ENCODE measurements at regions not wholly inside any gene's neighbourhood (a gene's known extent, or its start where the extent isn't known, plus 50 kb on each side); places are given as distances from the start of the nearest gene placed in this dataset.

GRCh38 chr20:16174311-16174710 is 398.9 kb downstream of the KIF16B start:
- no peak for DNase-seq

- no peak for DNase-seq
Measured at GRCh38 chr20:16173044-16173443, 400.2 kb downstream of the KIF16B start.

GRCh38 chr20:16171180-16171579 is 402.1 kb downstream of the KIF16B start:
- no peak for DNase-seq

- no peak for DNase-seq
Measured at GRCh38 chr20:16170406-16170971, 402.8 kb downstream of the KIF16B start.

- DNase-seq = no peak
Measured at GRCh38 chr20:16167423-16168130, 405.7 kb downstream of the KIF16B start.

GRCh38 chr20:16166737-16167136 is 406.5 kb downstream of the KIF16B start:
- no peak for DNase-seq

- DNase-seq = no peak
Measured at GRCh38 chr20:16158976-16159286, 414.3 kb downstream of the KIF16B start.

GRCh38 chr20:16158090-16158975 is 414.9 kb downstream of the KIF16B start:
- DNase-seq = no peak

GRCh38 chr20:16147916-16148315 is 425.3 kb downstream of the KIF16B start:
- no peak for DNase-seq

GRCh38 chr20:16147216-16147615 is 426.0 kb downstream of the KIF16B start:
- no peak for DNase-seq

- no peak for DNase-seq
Measured at GRCh38 chr20:16145919-16146318, 427.3 kb downstream of the KIF16B start.

GRCh38 chr20:16143596-16143995 is 429.7 kb downstream of the KIF16B start:
- no peak for DNase-seq

- DNase-seq = no peak
Measured at GRCh38 chr20:16135630-16136029, 437.6 kb downstream of the KIF16B start.

- no peak for DNase-seq
Measured at GRCh38 chr20:16132036-16132798, 441.0 kb downstream of the KIF16B start.

- no peak for DNase-seq
Measured at GRCh38 chr20:16129411-16129810, 443.8 kb downstream of the KIF16B start.

GRCh38 chr20:16128538-16129106 is 444.6 kb downstream of the KIF16B start:
- no peak for DNase-seq

- DNase-seq = peak; percentile 10
Measured at GRCh38 chr20:16125816-16126215, 447.4 kb downstream of the KIF16B start.

- no peak for DNase-seq
Measured at GRCh38 chr20:16124911-16125776, 448.1 kb downstream of the KIF16B start.

- no peak for DNase-seq
Measured at GRCh38 chr20:16124491-16124890, 448.8 kb downstream of the KIF16B start.

- no peak for DNase-seq
Measured at GRCh38 chr20:16123623-16124022, 449.6 kb downstream of the KIF16B start.

- DNase-seq = no peak
Measured at GRCh38 chr20:16119909-16120308, 453.3 kb downstream of the KIF16B start.

Data from midbrain (tissue), 1 donor.